ENCODE measurements at regions not wholly inside any gene's neighbourhood (a gene's known extent, or its start where the extent isn't known, plus 50 kb on each side); places are given as distances from the start of the nearest gene placed in this dataset.
"Not testable (repeated sequence)": the region's sequence is repeated elsewhere in the genome, so short reads cannot be mapped to it uniquely, and the experiment has no call there.

GRCh38 chr14:106694638-106695393, 1168.4 kb downstream of the TMEM121 start:
- no peak overlapping the region for H3K4me3 Mint-ChIP-seq (ENCODE audit: low read depth)
- H3K4me1 Mint-ChIP-seq (ENCODE audit: low read depth) = no peaks in the 10 kb centered on the region
- DNase-seq (ENCODE audit: low spot score, unreplicated experiment) = no peak

DNA sequence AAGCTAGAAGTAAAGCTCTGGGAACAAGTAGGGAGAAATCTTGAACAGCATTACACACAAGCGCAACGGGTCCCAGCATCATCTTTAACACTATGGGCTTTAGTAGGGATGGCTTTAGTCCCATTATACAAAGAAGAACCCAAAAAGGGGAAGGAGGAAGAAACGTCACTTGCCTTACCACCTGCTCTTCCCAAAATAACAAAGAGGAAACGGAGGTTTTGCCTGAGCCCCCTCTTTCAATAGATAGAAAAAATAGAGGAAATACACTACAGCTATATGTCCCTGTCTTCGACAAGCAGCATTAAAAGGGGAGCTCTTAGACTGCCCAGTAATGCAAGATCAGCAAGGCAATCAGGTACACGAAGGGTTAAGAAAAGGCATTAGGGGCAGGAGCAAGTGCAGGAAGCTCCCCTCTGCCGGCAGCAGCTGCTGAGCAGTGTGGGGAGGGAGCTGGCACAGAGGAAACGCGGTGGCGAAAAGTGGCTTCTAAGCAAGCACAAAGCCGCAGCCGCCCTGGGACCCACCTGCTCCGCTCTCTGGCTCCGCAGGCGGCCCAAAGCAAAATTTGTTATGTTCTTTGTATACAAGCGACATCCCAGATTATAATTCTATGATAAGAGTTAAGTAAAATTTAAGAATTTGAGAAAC, 1172.4 kb downstream of the TMEM121 start:
- H3K4me1 Mint-ChIP-seq (ENCODE audit: low read depth); H3K4me3 Mint-ChIP-seq (ENCODE audit: low read depth); H3K36me3 Mint-ChIP-seq (ENCODE audit: insufficient read depth); H3K27me3 Mint-ChIP-seq; H3K27ac Mint-ChIP-seq; DNase-seq (ENCODE audit: low spot score, unreplicated experiment): not testable (repeated sequence)
- H3K9me3 Mint-ChIP-seq (ENCODE audit: low read depth) = peaks cover 24% of the 10 kb centered on the region

More at GRCh38 chr14:106694638-106695393, 1168.4 kb downstream of the TMEM121 start:
- H3K27me3 Mint-ChIP-seq = no peaks in the 10 kb centered on the region
- no peak overlapping the region for H3K27ac Mint-ChIP-seq
- H3K9me3 Mint-ChIP-seq (ENCODE audit: low read depth) = peaks cover 33% of the 10 kb centered on the region
- peaks cover 2% of the 10 kb centered on the region for H3K36me3 Mint-ChIP-seq (ENCODE audit: insufficient read depth)
- no peak for TF ChIP-seq CTCF (IDR thresholded peaks at IDR 0.05; ENCODE audit: unreplicated experiment)

DNA sequence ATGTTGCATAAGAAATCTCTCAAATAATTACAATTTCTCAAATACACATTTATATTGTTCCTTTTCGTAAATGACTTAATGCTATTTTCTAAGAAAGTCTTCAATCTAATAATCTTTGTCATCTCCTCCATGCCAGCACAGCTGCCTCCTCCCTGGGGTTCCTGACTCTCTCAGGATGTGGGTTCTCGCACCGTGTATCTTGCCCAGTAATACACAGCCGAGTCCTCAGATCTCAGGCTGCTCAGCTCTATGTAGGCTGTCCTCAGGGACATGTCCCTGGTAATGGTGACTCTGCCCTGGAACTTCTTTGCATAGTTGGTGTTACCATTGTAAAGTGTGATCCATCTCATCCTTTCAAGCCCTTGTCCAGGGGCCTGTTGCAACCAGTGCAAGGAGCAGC, 1177.3 kb downstream of the TMEM121 start:
- not testable (repeated sequence) for H3K27ac Mint-ChIP-seq; H3K36me3 Mint-ChIP-seq (ENCODE audit: insufficient read depth); H3K4me3 Mint-ChIP-seq (ENCODE audit: low read depth); H3K4me1 Mint-ChIP-seq (ENCODE audit: low read depth); DNase-seq (ENCODE audit: low spot score, unreplicated experiment); H3K27me3 Mint-ChIP-seq
- peaks cover 11% of the 10 kb centered on the region for H3K9me3 Mint-ChIP-seq (ENCODE audit: low read depth)

GRCh38 chr14:106706488-106706887, 1180.1 kb downstream of the TMEM121 start:
- not testable (repeated sequence) for H3K27ac Mint-ChIP-seq; H3K36me3 Mint-ChIP-seq (ENCODE audit: insufficient read depth); H3K4me3 Mint-ChIP-seq (ENCODE audit: low read depth); H3K4me1 Mint-ChIP-seq (ENCODE audit: low read depth); DNase-seq (ENCODE audit: low spot score, unreplicated experiment); H3K27me3 Mint-ChIP-seq
- H3K9me3 Mint-ChIP-seq (ENCODE audit: low read depth) = peaks cover 14% of the 10 kb centered on the region

DNA sequence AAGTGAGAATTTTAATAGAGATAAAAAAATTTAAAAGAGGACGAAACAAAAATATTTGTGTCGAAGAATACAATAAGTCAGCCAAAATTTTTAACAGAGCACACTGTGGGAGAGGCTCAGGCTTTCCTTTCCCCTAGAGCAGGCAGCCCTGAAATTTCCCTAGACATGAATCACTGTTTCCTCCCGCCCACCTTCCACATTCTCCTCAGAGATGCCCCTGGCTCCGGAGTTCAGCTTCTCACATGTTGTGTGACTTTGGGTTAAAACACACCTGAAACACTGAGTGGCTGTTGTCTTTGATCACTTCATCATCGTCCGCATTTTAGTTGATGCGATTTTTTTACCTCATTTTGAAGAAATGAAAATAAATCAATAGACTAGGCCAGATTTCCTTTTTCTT, 1183.8 kb downstream of the TMEM121 start:
- not testable (repeated sequence) for H3K27ac Mint-ChIP-seq

GRCh38 chr14:106712513-106712912, 1186.1 kb downstream of the TMEM121 start:
- H3K27ac Mint-ChIP-seq; DNase-seq (ENCODE audit: low spot score, unreplicated experiment); H3K4me1 Mint-ChIP-seq (ENCODE audit: low read depth); H3K27me3 Mint-ChIP-seq; H3K4me3 Mint-ChIP-seq (ENCODE audit: low read depth); H3K36me3 Mint-ChIP-seq (ENCODE audit: insufficient read depth): not testable (repeated sequence)
- peaks cover 19% of the 10 kb centered on the region for H3K9me3 Mint-ChIP-seq (ENCODE audit: low read depth)

More for the DNA sequence above, 1183.8 kb downstream of the TMEM121 start:
- not testable (repeated sequence) for DNase-seq (ENCODE audit: low spot score, unreplicated experiment); H3K36me3 Mint-ChIP-seq (ENCODE audit: insufficient read depth); H3K4me1 Mint-ChIP-seq (ENCODE audit: low read depth); H3K4me3 Mint-ChIP-seq (ENCODE audit: low read depth); H3K27me3 Mint-ChIP-seq
- H3K9me3 Mint-ChIP-seq (ENCODE audit: low read depth) = peaks cover 22% of the 10 kb centered on the region

DNA sequence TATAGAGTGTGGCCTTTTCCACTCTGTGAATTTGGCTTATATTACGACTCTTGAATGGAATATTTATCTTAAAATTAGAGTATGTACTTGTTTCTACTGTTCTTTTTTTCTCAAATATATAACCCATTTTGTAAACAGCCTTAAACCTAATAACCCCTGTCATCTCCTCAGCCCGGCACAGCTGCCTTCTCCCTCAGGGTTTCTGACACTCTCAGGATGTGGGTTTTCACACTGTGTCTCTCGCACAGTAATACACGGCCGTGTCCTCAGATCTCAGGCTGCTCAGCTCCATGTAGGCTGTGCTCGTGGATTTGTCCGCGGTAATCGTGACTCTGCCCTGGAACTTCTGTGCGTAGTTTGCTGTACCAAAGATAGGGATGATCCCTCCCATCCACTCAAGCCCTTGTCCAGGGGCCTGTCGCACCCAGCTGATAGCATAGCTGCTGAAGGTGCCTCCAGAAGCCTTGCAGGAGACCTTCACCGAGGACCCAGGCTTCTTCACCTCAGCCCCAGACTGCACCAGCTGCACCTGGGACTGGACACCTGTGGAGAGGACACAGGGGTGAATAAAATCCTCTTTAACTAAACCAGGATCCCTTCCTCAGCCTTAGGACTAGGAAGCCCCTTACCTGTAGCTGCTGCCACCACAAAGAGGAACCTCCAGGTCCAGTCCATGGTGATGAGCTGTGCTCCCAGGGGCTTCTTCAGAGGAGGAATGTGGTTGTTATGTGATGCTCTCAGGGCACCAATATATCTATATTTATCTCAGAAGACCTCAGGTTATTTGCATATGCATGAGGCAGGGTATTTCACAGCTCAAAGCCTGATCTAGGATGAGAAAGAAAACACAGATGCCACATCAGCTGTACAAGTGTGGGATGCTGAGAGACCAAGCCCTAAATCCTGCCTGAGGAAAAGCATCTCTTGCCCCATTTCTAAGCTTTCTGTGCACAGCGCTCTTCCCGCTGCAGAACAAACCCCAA, 1188.4 kb downstream of the TMEM121 start:
- H3K27me3 Mint-ChIP-seq; H3K36me3 Mint-ChIP-seq (ENCODE audit: insufficient read depth); H3K27ac Mint-ChIP-seq; H3K4me1 Mint-ChIP-seq (ENCODE audit: low read depth); DNase-seq (ENCODE audit: low spot score, unreplicated experiment); H3K4me3 Mint-ChIP-seq (ENCODE audit: low read depth): not testable (repeated sequence)
- peaks cover 12% of the 10 kb centered on the region for H3K9me3 Mint-ChIP-seq (ENCODE audit: low read depth)

- not testable (repeated sequence) for H3K9me3 Mint-ChIP-seq (ENCODE audit: low read depth); DNase-seq (ENCODE audit: low spot score, unreplicated experiment); H3K4me3 Mint-ChIP-seq (ENCODE audit: low read depth); H3K4me1 Mint-ChIP-seq (ENCODE audit: low read depth); H3K27me3 Mint-ChIP-seq; H3K27ac Mint-ChIP-seq; H3K36me3 Mint-ChIP-seq (ENCODE audit: insufficient read depth)
Measured at GRCh38 chr14:106717544-106717943, 1191.2 kb downstream of the TMEM121 start.

DNA sequence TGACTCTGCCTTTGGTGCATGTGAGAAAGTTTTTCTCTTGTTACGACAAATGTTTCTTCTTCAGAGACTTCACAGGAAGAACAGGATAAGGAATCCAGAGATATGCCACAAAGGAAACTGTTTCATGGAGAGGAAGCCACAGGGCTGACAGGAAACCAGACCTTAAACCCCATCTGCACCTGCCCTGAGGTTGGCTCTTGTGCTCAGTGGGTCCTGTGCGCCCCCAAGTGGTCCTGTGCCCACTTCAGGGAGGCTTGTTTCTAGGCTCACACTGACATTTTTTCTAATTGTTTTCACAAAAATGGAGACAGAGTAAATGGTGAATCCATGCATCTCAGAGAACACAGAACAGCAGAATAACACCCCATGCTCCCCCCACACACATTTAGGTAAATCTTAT, 1193.5 kb downstream of the TMEM121 start:
- H3K9me3 Mint-ChIP-seq (ENCODE audit: low read depth); H3K27ac Mint-ChIP-seq; H3K4me3 Mint-ChIP-seq (ENCODE audit: low read depth): not testable (repeated sequence)

GRCh38 chr14:106721926-106722325, 1195.5 kb downstream of the TMEM121 start:
- H3K36me3 Mint-ChIP-seq (ENCODE audit: insufficient read depth) = not testable (repeated sequence)

More for the DNA sequence above, 1193.5 kb downstream of the TMEM121 start:
- DNase-seq (ENCODE audit: low spot score, unreplicated experiment); H3K36me3 Mint-ChIP-seq (ENCODE audit: insufficient read depth); H3K4me1 Mint-ChIP-seq (ENCODE audit: low read depth); H3K27me3 Mint-ChIP-seq: not testable (repeated sequence)

DNA sequence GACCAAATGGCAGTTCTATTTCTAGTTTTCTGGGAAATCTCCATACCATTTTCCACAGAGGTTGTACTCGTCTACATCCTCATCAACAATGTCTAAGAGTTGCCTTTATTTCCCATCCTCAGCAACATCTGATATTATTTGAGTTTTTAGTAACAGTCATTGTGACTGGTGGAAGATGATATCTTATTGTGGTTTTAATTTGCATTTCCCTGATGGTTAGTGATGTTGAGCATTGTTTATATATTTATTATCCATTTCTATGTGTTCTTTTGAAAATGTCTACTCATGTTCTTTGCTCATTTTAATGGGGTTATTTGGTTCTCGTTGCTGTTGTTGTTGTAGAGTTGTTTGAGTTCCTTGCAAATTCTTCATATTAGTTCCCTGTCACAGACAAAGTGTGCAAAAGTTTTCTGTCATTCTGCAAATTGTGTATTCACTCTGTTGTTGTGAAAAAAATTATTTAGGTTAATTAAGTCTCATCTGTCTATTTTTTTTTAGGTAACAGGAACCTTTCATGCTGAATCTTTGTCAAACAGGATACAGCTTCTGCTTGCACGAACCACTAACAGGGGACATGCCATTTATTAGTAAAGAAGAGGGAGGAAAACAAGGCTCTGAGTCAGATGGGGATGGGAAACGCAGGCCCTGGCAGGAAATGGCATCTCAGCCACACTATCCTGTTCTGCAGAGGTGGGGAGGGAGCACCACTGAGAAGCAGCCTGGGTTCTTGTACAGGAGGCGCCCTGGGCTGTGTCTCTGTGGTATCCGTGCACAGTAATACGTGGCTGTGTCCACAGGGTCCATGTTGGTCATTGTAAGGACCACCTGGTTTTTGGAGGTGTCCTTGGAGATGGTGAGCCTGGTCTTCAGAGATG, 1196.7 kb downstream of the TMEM121 start:
- not testable (repeated sequence) for H3K4me1 Mint-ChIP-seq (ENCODE audit: low read depth); H3K9me3 Mint-ChIP-seq (ENCODE audit: low read depth); H3K27ac Mint-ChIP-seq; H3K4me3 Mint-ChIP-seq (ENCODE audit: low read depth); DNase-seq (ENCODE audit: low spot score, unreplicated experiment); H3K36me3 Mint-ChIP-seq (ENCODE audit: insufficient read depth); H3K27me3 Mint-ChIP-seq

More at GRCh38 chr14:106721926-106722325, 1195.5 kb downstream of the TMEM121 start:
- not testable (repeated sequence) for H3K9me3 Mint-ChIP-seq (ENCODE audit: low read depth); H3K27me3 Mint-ChIP-seq; H3K4me1 Mint-ChIP-seq (ENCODE audit: low read depth); DNase-seq (ENCODE audit: low spot score, unreplicated experiment); H3K4me3 Mint-ChIP-seq (ENCODE audit: low read depth); H3K27ac Mint-ChIP-seq

All from progenitor cell of endocrine pancreas (in vitro differentiated cells).